Panc1 (cell line): ENCODE measurements at regions not wholly inside any gene's neighbourhood (a gene's known extent, or its start where the extent isn't known, plus 50 kb on each side); places are given as distances from the start of the nearest gene placed in this dataset.

Source experiments
- ATAC-seq: fragments of 200-7000 bp; cut with Tn5 transposase; 2 replicates; pipeline ENCODE4 v1.9.1; 2020; ENCODE audit warnings: mild to moderate bottlenecking, moderate library complexity
- BruUV-seq: library from RNA; stranded (reverse); fragments of 400-500 nt; replicated peaks from 2 replicates; lab custom pipeline; 2021; lab: Mats Ljungman, UMichigan
- CTCF ChIA-PET: fragments of 300-600 bp; sonication (Branson Sonifier 250); formaldehyde crosslinking; loops from one replicate; lab custom pipeline; 2022; ENCODE audit warnings: antibody characterized with exemption; lab: Charles Lee
- POLR2A ChIA-PET: fragments of 300-600 bp; sonication (Branson Sonifier 250); formaldehyde crosslinking; loops from one replicate; lab custom pipeline; 2022; ENCODE audit warnings: antibody characterized with exemption; lab: Charles Lee
- DNase-seq: peaks from one replicate; pipeline ENCODE4 v3.0.0-alpha.2; 2010; ENCODE audit warnings: low read depth, low spot score
- H3K27ac ChIP-seq: 2 replicates; pipeline ENCODE4 v1.5.1; 2011; ENCODE audit warnings: mild to moderate bottlenecking, low read length, inconsistent platforms
- H3K27me3 ChIP-seq: fragments of 200-500 bp; sonication (Bioruptor generic); 2 replicates; pipeline ENCODE4 v1.6.0; 2014; ENCODE audit warnings: low read length, inconsistent platforms; ENCODE audit not compliant: control insufficient read depth, insufficient read depth
- H3K36me3 ChIP-seq: fragments of 200-500 bp; sonication (Bioruptor generic); 2 replicates; pipeline ENCODE4 v1.5.1; 2014; ENCODE audit warnings: inconsistent platforms, mild to moderate bottlenecking, low read length, moderate library complexity; ENCODE audit not compliant: control insufficient read depth, insufficient read depth
- H3K4me1 ChIP-seq: 2 replicates; pipeline ENCODE4 v1.5.1; 2011; ENCODE audit warnings: inconsistent platforms, mild to moderate bottlenecking, low read length, moderate library complexity; ENCODE audit not compliant: control insufficient read depth, insufficient read depth
- H3K4me3 ChIP-seq, 2 experiments: 2 replicates each; pipeline ENCODE4 v1.5.1; 2011 to 2012; ENCODE audit warnings: low read depth in 2 of 2, low read length in 2 of 2, mild to moderate bottlenecking in 2 of 2, inconsistent platforms in 1 of 2, moderate library complexity in 1 of 2
- H3K9me3 ChIP-seq: fragments of 200-500 bp; sonication (Bioruptor generic); 2 replicates; pipeline ENCODE4 v1.5.1; 2014; ENCODE audit warnings: low read depth, mild to moderate bottlenecking, inconsistent platforms, low read length, moderate library complexity; ENCODE audit not compliant: control insufficient read depth, insufficient read depth
- CTCF ChIP-seq: fragments of 450-650 bp; IDR thresholded peaks from 2 replicates; pipeline ENCODE4 v1.5.1; 2017; ENCODE audit warnings: mild to moderate bottlenecking
- POLR2AphosphoS5 ChIP-seq: IDR thresholded peaks from 2 replicates; pipeline ENCODE4 v1.6.1; 2012; ENCODE audit warnings: mild to moderate bottlenecking, low read depth, low read length, moderate library complexity
- SIN3A ChIP-seq: IDR thresholded peaks from 2 replicates; pipeline ENCODE4 v1.6.1; 2012; ENCODE audit warnings: low read depth, mild to moderate bottlenecking, low read length, moderate library complexity, borderline replicate concordance; ENCODE audit not compliant: insufficient read depth
- TCF7L2 ChIP-seq: IDR thresholded peaks from 2 replicates; pipeline ENCODE4 v1.6.1; 2011; ENCODE audit warnings: mild to moderate bottlenecking, low read depth, low read length, inconsistent platforms
- in situ Hi-C: cut with HindIII; loops from 2 replicates; pipeline ENCODE4 v1.10.0; 2016; ENCODE audit warnings: low sequenced_read_pairs, low pct_unique_long_range_greater_than_20kb
- intact Hi-C: fragments of 100-400 bp; cut with micrococcal nuclease; formaldehyde crosslinking; loops from one replicate; pipeline ENCODE4 v1.10.0; 2022; ENCODE audit not compliant: unreplicated experiment
- TF ChIP-seq, protein P1 (sequence below), 2 experiments: IDR thresholded peaks; 2 replicates each; pipeline ENCODE4 v1.6.1; 2011 to 2012; ENCODE audit warnings: low read depth in 2 of 2, control low read depth in 1 of 2, low read length in 1 of 2, mild to moderate bottlenecking in 1 of 2, moderate library complexity in 1 of 2; ENCODE audit not compliant: insufficient read depth in 1 of 2

DNA sequence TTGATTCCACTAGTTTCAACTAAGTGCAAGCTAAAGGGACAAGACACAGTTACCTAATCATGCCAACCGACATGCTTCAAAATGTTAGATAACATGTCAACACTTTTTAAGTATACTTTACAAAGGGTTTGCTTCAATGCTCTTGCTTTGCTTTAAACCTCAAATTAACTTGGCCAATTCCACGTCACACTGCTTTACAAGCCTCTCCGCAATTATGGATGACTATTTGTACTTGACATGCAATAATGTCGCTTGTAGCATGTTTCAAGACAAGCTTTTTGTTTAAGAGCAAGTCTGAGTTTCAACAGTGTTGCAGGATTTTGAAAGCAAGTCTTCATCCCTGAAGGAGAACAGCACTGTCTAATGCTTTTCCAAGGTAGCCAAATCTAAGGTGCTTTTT is 86.9 kb downstream of the CNTN3 start:
- intact Hi-C loops, result no loop called here
- POLR2A ChIA-PET, result no interaction called here
- TF ChIP-seq, protein P1, sequence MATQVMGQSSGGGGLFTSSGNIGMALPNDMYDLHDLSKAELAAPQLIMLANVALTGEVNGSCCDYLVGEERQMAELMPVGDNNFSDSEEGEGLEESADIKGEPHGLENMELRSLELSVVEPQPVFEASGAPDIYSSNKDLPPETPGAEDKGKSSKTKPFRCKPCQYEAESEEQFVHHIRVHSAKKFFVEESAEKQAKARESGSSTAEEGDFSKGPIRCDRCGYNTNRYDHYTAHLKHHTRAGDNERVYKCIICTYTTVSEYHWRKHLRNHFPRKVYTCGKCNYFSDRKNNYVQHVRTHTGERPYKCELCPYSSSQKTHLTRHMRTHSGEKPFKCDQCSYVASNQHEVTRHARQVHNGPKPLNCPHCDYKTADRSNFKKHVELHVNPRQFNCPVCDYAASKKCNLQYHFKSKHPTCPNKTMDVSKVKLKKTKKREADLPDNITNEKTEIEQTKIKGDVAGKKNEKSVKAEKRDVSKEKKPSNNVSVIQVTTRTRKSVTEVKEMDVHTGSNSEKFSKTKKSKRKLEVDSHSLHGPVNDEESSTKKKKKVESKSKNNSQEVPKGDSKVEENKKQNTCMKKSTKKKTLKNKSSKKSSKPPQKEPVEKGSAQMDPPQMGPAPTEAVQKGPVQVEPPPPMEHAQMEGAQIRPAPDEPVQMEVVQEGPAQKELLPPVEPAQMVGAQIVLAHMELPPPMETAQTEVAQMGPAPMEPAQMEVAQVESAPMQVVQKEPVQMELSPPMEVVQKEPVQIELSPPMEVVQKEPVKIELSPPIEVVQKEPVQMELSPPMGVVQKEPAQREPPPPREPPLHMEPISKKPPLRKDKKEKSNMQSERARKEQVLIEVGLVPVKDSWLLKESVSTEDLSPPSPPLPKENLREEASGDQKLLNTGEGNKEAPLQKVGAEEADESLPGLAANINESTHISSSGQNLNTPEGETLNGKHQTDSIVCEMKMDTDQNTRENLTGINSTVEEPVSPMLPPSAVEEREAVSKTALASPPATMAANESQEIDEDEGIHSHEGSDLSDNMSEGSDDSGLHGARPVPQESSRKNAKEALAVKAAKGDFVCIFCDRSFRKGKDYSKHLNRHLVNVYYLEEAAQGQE (IDR thresholded peaks at IDR 0.05; ENCODE audit: insufficient read depth in 1 of 2, low read depth in 2 of 2, low read length in 1 of 2), result no peak
- no peak for TF ChIP-seq CTCF
- TF ChIP-seq SIN3A, result no peak
- TF ChIP-seq POLR2AphosphoS5, result no peak
- no peak for TF ChIP-seq TCF7L2

DNA sequence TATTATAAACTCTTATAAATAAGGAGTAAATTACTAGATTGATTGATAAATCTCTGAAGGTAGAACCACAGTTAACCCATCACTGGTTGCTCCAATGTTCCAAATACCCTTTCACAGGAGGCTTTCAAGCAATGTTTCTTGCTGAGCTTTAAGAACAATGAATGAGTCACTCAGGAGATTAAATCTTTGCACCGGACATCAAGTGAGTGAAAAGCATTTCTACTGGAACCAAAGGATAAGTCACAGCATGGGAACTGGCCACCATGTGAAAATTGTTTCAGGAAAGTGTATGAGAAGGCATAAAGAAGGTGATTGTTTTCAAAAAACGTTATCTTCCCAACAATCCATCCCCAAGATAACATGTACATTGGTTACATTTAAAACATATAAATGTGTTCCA is 90.6 kb downstream of the CNTN3 start:
- H3K4me3 ChIP-seq, result no peak overlapping the region
- TF ChIP-seq CTCF, result no peak
- TF ChIP-seq POLR2AphosphoS5, result no peak
- BruUV-seq, result no TSS peak
- CTCF ChIA-PET, result no interaction called here
- H3K9me3 ChIP-seq, result no peaks in the 10 kb centered on the region
- no peaks in the 10 kb centered on the region for H3K27me3 ChIP-seq
- ATAC-seq (no peak), DNase-seq (no peak)
- no peaks in the 10 kb centered on the region for H3K36me3 ChIP-seq
- no peak overlapping the region for H3K27ac ChIP-seq
- intact Hi-C loops, result no loop called here
- H3K4me1 ChIP-seq, result no peaks in the 10 kb centered on the region
- POLR2A ChIA-PET, result no interaction called here
- in situ Hi-C loops, result no loop called here

More for the DNA sequence above, 86.9 kb downstream of the CNTN3 start:
- in situ Hi-C loops, result no loop called here
- no TSS peak for BruUV-seq
- Histone ChIP-seq H3K27me3 (no peaks in the 10 kb centered on the region), H3K4me1 (no peaks in the 10 kb centered on the region), H3K27ac (no peak overlapping the region), H3K36me3 (no peaks in the 10 kb centered on the region), H3K9me3 (no peaks in the 10 kb centered on the region), H3K4me3 (no peak overlapping the region)
- DNase-seq, result no peak
- ATAC-seq, result no peak
- CTCF ChIA-PET, result no interaction called here
